A549 (cell line): ENCODE measurements at regions not wholly inside any gene's neighbourhood (a gene's known extent, or its start where the extent isn't known, plus 50 kb on each side); places are given as distances from the start of the nearest gene placed in this dataset.

Source experiments
- BHLHE40 ChIP-seq: IDR thresholded peaks from 2 replicates; pipeline ENCODE4 v1.6.1; 2012; ENCODE audit warnings: low read depth, low read length, inconsistent platforms
- JUN ChIP-seq, 2 experiments: fragments of >200 bp; sonication (Bioruptor Twin); formaldehyde crosslinking; IDR thresholded peaks; 2 replicates in 1 of 2; 3 replicates in 1 of 2; pipeline ENCODE4 v1.6.1; 2016 to 2017
- POLR2A ChIP-seq: IDR thresholded peaks from 2 replicates; pipeline ENCODE4 v1.6.1; 2012; ENCODE audit warnings: mild to moderate bottlenecking, low read length
- TF ChIP-seq, protein P1 (sequence below): fragments of >200 bp; sonication (Bioruptor Twin); formaldehyde crosslinking; IDR thresholded peaks from 3 replicates; pipeline ENCODE4 v1.5.1; 2016

DNA sequence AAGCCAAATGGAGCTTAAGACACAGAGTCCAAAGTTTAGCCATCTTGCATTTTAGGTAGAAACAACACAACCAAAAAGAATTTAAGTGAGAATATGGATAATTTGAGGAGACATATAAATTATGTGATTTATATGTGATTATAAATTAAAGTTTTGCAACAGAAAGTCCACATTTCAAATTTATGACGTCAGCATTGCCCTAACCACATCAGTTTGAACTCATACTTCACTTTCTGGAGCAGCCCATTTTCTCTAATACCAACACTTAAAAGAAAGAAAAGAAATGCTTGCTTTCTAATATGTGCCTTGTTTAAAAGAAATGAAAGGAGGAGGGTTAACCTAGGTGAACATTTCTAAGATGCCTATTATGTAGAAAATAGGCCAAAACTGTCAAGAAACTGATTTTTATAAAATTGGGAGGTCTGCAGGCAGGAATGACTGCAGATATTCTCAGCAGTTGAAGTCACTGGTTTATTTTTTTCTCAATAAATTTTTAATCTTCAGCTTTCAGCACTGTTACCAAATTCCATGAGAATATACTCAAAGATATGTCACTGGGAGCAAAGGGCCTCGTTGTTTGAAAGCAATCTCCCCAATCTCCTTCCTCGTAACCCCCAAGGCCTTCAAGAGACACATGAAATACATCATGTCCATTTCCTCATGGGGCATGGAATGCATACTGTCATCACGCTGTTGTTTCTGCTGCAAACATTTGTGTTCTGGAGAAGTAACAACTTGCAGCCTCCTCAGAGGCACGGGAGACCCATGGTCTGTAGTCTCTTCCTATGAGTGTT, 137.8 kb downstream of the SOD2 start:
- TF ChIP-seq POLR2A (no peak), JUN (IDR thresholded peaks at IDR 0.05) (no peak), BHLHE40 (no peak)
- TF ChIP-seq, protein P1, sequence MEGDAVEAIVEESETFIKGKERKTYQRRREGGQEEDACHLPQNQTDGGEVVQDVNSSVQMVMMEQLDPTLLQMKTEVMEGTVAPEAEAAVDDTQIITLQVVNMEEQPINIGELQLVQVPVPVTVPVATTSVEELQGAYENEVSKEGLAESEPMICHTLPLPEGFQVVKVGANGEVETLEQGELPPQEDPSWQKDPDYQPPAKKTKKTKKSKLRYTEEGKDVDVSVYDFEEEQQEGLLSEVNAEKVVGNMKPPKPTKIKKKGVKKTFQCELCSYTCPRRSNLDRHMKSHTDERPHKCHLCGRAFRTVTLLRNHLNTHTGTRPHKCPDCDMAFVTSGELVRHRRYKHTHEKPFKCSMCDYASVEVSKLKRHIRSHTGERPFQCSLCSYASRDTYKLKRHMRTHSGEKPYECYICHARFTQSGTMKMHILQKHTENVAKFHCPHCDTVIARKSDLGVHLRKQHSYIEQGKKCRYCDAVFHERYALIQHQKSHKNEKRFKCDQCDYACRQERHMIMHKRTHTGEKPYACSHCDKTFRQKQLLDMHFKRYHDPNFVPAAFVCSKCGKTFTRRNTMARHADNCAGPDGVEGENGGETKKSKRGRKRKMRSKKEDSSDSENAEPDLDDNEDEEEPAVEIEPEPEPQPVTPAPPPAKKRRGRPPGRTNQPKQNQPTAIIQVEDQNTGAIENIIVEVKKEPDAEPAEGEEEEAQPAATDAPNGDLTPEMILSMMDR: no peak
